AG04449 (cell line): ENCODE measurements at regions not wholly inside any gene's neighbourhood (a gene's known extent, or its start where the extent isn't known, plus 50 kb on each side); places are given as distances from the start of the nearest gene placed in this dataset.

Source experiments
- CTCF ChIA-PET: fragments of 350-600 bp; formaldehyde crosslinking; extraction: SDS; loops from one replicate; lab custom pipeline; 2021; ENCODE audit warnings: antibody characterized with exemption; lab: Yijun Ruan, JAX
- POLR2A ChIA-PET: fragments of 400-600, 350-600 bp; formaldehyde crosslinking; extraction: SDS; loops from one replicate; lab custom pipeline; 2020; ENCODE audit warnings: antibody characterized with exemption, inconsistent platforms; lab: Yijun Ruan, JAX
- DNase-seq: peaks from one replicate; pipeline ENCODE4 v3.0.0-alpha.2; 2010; ENCODE audit warnings: low read depth, low spot score
- H3K4me3 ChIP-seq: 2 replicates; pipeline ENCODE4 v1.5.1; 2011; ENCODE audit warnings: low read depth, mild to moderate bottlenecking, control low read depth, low read length
- CTCF ChIP-seq: IDR thresholded peaks from one replicate; pipeline ENCODE4 v1.5.1; 2011; ENCODE audit warnings: mild to moderate bottlenecking, moderate library complexity, low read length, control low read depth, inconsistent platforms; ENCODE audit not compliant: insufficient read depth; ENCODE audit errors: missing control alignments

- peak; percentile 57 for DNase-seq
- CTCF ChIA-PET: interaction anchor here (0.6 kb wide), 1 partner anchor 79 kb away, joined by 3 read pairs; no protein-coding TSS in a partner anchor
- POLR2A ChIA-PET: no interaction called here
- TF ChIP-seq CTCF: no peak
- no peak overlapping the region for H3K4me3 ChIP-seq
Observed at GRCh38 chr4:166422475-166422874, 549.4 kb downstream of the TLL1 start.

- no peak overlapping the region for H3K4me3 ChIP-seq
- POLR2A ChIA-PET: no interaction called here
- CTCF ChIA-PET: no interaction called here
- TF ChIP-seq CTCF: no peak
- no peak for DNase-seq
Observed at GRCh38 chr4:166426300-166426863, 553.3 kb downstream of the TLL1 start.

GRCh38 chr4:166432125-166432524 lies 559.1 kb downstream of the TLL1 start:
- ChIA-PET POLR2A (no interaction called here), CTCF (no interaction called here)
- no peak overlapping the region for H3K4me3 ChIP-seq
- DNase-seq: no peak
- TF ChIP-seq CTCF: no peak

GRCh38 chr4:166432842-166433241 lies 559.8 kb downstream of the TLL1 start:
- POLR2A ChIA-PET: no interaction called here
- no peak for DNase-seq
- CTCF ChIA-PET: no interaction called here
- no peak overlapping the region for H3K4me3 ChIP-seq
- TF ChIP-seq CTCF: no peak

- CTCF ChIA-PET: no interaction called here
- POLR2A ChIA-PET: interaction anchor here (0.7 to 0.8 kb wide), 2 partner anchors 162 to 232 kb away, joined by 3 read pairs; no protein-coding TSS in a partner anchor
Observed at GRCh38 chr4:166435449-166435848, 562.4 kb downstream of the TLL1 start.

GRCh38 chr4:166458756-166459155 lies 585.7 kb downstream of the TLL1 start:
- no peak for DNase-seq
- no peak for TF ChIP-seq CTCF
- CTCF ChIA-PET: no interaction called here
- H3K4me3 ChIP-seq: no peak overlapping the region
- POLR2A ChIA-PET: no interaction called here

More at GRCh38 chr4:166435449-166435848, 562.4 kb downstream of the TLL1 start:
- no peak overlapping the region for H3K4me3 ChIP-seq
- peak; percentile 88 for DNase-seq
- TF ChIP-seq CTCF: no peak
